ENCODE measurements at regions not wholly inside any gene's neighbourhood (a gene's known extent, or its start where the extent isn't known, plus 50 kb on each side); places are given as distances from the start of the nearest gene placed in this dataset.

- Histone ChIP-seq H3F3A (ENCODE audit: low read length, unreplicated experiment) (no peaks in the 10 kb centered on the region), H3K9me3 (ENCODE audit: low read length) (no peaks in the 10 kb centered on the region), H3K79me2 (ENCODE audit: low read length) (no peaks in the 10 kb centered on the region), H3K4me1 (ENCODE audit: insufficient read depth, low read length) (no peaks in the 10 kb centered on the region), H2AFZ (ENCODE audit: low read length) (no peak overlapping the region), H3K27ac (ENCODE audit: low read length) (no peak overlapping the region), H3K36me3 (ENCODE audit: low read depth, low read length) (no peaks in the 10 kb centered on the region), H3K9me2 (replicated peaks; ENCODE audit: low read length) (no peaks in the 10 kb centered on the region), H4K20me1 (ENCODE audit: low read length) (no peaks in the 10 kb centered on the region), H3K4me2 (ENCODE audit: low read length) (no peak overlapping the region), H3K9ac (ENCODE audit: low read length) (no peak overlapping the region), H3K27me3 (ENCODE audit: low read length) (no peaks in the 10 kb centered on the region), H3K4me3 (ENCODE audit: low read length) (no peak overlapping the region)
- POLR2A ChIA-PET (ENCODE audit: unreplicated experiment), result no interaction called here
- TF ChIP-seq EZH2 (IDR thresholded peaks at IDR 0.05; ENCODE audit: low read length, unreplicated experiment), result no peak
- no peak for TF ChIP-seq EZH2phosphoT487 (IDR thresholded peaks at IDR 0.05; ENCODE audit: borderline replicate concordance, low read length)
- no peak for TF ChIP-seq CTCF (conservative IDR thresholded peaks at IDR 0.05; ENCODE audit: low read depth, low read length)
- no TSS peak for BruUV-seq (replicated peaks)
- DNase-seq, result no peak
- intact Hi-C loops (cut with micrococcal nuclease), result no loop called here
- ATAC-seq, result no peak
- CTCF ChIA-PET, result no interaction called here
Observed at GRCh38 chr18:38575023-38575422, 1009.4 kb upstream of the CELF4 start.

GRCh38 chr18:38572554-38573111, 1007.0 kb upstream of the CELF4 start:
- BruUV-seq (replicated peaks), result no TSS peak
- H2AFZ ChIP-seq (ENCODE audit: low read length), result no peak overlapping the region
- no peaks in the 10 kb centered on the region for H3K9me3 ChIP-seq (ENCODE audit: low read length)
- intact Hi-C loops (cut with micrococcal nuclease), result no loop called here
- H3K4me1 ChIP-seq (ENCODE audit: insufficient read depth, low read length), result no peaks in the 10 kb centered on the region
- H3F3A ChIP-seq (ENCODE audit: low read length, unreplicated experiment), result no peaks in the 10 kb centered on the region
- H3K27me3 ChIP-seq (ENCODE audit: low read length), result no peaks in the 10 kb centered on the region
- DNase-seq (no peak), ATAC-seq (no peak)
- ChIA-PET POLR2A (ENCODE audit: unreplicated experiment) (no interaction called here), CTCF (no interaction called here)
- H3K9ac ChIP-seq (ENCODE audit: low read length), result no peak overlapping the region
- H3K27ac ChIP-seq (ENCODE audit: low read length), result no peak overlapping the region
- no peak overlapping the region for H3K4me3 ChIP-seq (ENCODE audit: low read length)
- TF ChIP-seq CTCF (conservative IDR thresholded peaks at IDR 0.05; ENCODE audit: low read depth, low read length), result no peak
- TF ChIP-seq EZH2phosphoT487 (IDR thresholded peaks at IDR 0.05; ENCODE audit: borderline replicate concordance, low read length), result no peak
- no peak for TF ChIP-seq EZH2 (IDR thresholded peaks at IDR 0.05; ENCODE audit: low read length, unreplicated experiment)
- no peaks in the 10 kb centered on the region for H3K36me3 ChIP-seq (ENCODE audit: low read depth, low read length)
- no peaks in the 10 kb centered on the region for H4K20me1 ChIP-seq (ENCODE audit: low read length)
- H3K4me2 ChIP-seq (ENCODE audit: low read length), result no peak overlapping the region
- no peaks in the 10 kb centered on the region for H3K79me2 ChIP-seq (ENCODE audit: low read length)
- H3K9me2 ChIP-seq (replicated peaks; ENCODE audit: low read length), result no peaks in the 10 kb centered on the region

- Histone ChIP-seq H3K36me3 (ENCODE audit: low read depth, low read length) (no peaks in the 10 kb centered on the region), H3K9me2 (replicated peaks; ENCODE audit: low read length) (no peaks in the 10 kb centered on the region), H2AFZ (ENCODE audit: low read length) (no peak overlapping the region), H3K79me2 (ENCODE audit: low read length) (no peaks in the 10 kb centered on the region), H3K4me3 (ENCODE audit: low read length) (no peak overlapping the region), H3K9me3 (ENCODE audit: low read length) (no peaks in the 10 kb centered on the region), H3K4me2 (ENCODE audit: low read length) (no peak overlapping the region), H3F3A (ENCODE audit: low read length, unreplicated experiment) (no peaks in the 10 kb centered on the region), H4K20me1 (ENCODE audit: low read length) (no peaks in the 10 kb centered on the region), H3K27ac (ENCODE audit: low read length) (no peak overlapping the region), H3K27me3 (ENCODE audit: low read length) (no peaks in the 10 kb centered on the region), H3K9ac (ENCODE audit: low read length) (no peak overlapping the region), H3K4me1 (ENCODE audit: insufficient read depth, low read length) (no peaks in the 10 kb centered on the region)
- TF ChIP-seq EZH2 (IDR thresholded peaks at IDR 0.05; ENCODE audit: low read length, unreplicated experiment) (no peak), EZH2phosphoT487 (IDR thresholded peaks at IDR 0.05; ENCODE audit: borderline replicate concordance, low read length) (no peak), CTCF (conservative IDR thresholded peaks at IDR 0.05; ENCODE audit: low read depth, low read length) (no peak)
- intact Hi-C loops (cut with micrococcal nuclease), result no loop called here
- CTCF ChIA-PET, result no interaction called here
- no peak for ATAC-seq
- no TSS peak for BruUV-seq (replicated peaks)
- POLR2A ChIA-PET (ENCODE audit: unreplicated experiment), result no interaction called here
- no peak for DNase-seq
Observed at GRCh38 chr18:38571651-38572050, 1006.1 kb upstream of the CELF4 start.
